AML-193 (cell line): ENCODE measurements at regions not wholly inside any gene's neighbourhood (a gene's known extent, or its start where the extent isn't known, plus 50 kb on each side); places are given as distances from the start of the nearest gene placed in this dataset.

ENCODE experiments used
- DNase-seq, 2 experiments: peaks; one replicate each; lab custom pipeline; 2025; lab: John Stamatoyannopoulos, UW

DNA sequence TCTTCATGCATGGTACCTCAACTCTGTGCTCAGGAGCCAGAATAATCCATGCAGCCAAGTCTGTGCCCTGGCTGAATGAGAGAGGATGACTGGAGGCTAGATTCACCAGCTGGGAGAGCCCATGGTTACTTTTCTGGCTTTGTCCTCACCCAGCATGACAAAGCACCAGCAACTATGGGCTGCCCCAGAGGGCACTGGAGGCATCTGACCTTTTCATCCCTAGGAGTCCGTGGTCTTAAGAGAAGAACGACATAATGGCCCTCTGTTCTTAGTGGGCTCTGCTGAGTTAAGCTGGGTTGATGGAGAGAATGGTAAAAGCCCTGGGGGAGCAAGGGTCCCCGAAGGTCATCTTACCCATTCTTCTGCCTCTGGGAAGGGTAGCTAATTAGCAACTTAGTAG, 54.6 kb upstream of the TNP1 start:
- no peak for DNase-seq

DNA sequence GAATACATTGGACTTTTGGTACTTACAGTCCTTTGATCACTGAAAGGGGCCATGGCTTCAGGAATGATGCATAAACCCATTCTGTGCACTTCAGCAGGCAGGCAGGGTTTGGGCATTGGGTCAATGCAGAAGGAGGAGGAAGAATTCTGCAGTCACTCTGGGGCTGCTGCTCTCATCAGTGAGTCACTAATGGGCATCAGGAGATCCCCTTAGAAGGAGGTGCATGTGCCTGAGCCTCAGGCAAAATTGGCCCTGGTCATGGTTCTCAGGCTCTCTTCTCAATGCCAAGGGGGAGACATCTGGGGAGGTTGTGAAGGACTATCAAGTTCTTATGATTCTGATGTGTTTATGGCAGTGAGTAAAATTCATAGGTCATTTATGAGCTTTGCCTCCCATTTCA, 52.0 kb upstream of the TNP1 start:
- no peak for DNase-seq

DNA sequence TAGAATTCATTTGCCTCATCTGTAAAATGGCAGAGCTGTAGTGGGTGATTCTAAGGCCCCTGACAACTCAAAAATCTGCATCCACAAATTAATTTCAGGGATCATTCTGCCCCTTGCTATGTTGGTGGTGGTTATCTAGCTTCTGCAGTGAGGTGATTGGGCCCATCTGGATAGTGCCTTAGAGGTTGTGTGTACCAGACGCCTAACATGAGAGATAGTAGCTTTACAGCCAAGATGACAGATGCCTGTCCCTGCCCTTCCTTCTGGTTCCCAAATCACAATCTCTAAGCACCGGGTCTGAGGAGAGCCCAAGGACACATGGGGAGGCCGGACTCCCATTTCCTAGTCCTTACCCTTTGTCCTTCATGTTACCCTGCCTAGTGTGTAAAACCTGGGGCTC, 51.1 kb upstream of the TNP1 start:
- no peak for DNase-seq

DNA sequence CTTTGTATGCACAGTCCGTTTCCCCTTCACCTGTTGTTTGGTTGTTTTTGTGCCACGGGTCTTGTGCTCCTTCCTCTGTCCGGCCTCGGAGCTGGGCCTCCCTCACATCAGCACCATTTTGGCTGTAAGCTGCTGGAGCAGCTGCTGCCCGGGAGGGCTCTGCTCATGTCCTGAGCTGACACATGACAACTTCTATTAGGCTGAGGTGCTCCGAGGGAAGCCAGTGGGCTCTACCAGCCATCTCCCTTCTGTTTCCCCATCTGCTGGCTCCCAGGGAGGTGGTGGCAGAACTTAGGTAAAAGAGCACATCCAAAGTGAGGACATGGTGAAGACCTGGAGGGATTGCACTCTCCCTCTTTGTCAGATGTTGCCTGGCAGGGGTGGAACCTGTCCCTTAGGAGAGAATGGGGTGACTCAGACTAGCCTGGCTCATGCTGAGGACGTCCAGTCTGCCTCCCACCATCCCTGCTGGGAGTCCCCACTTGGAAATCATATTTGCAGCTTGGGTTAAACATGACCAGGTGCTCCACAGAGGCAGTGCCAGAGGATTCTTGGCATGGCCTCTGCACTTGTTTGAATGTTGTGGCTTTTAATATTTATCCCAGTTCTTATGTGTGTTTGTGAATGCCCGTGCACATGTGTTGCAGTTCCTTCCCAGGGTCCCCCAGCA, 49.8 kb upstream of the TNP1 start:
- no peak for DNase-seq
